Osteoblast (primary cell): ENCODE measurements at regions not wholly inside any gene's neighbourhood (a gene's known extent, or its start where the extent isn't known, plus 50 kb on each side); places are given as distances from the start of the nearest gene placed in this dataset. TPM values are rescaled to one million over a fixed set of nuclear protein-coding genes. Genes with fewer than 3 reads are reported as not detected.

Source experiments
- DNase-seq: peaks from one replicate; pipeline ENCODE4 v3.0.0; 2011; ENCODE audit warnings: low spot score, mixed read lengths; ENCODE audit not compliant: insufficient read length; ENCODE audit errors: missing footprints
- H2AFZ ChIP-seq: 2 replicates; pipeline ENCODE4 v1.6.0; 2011; ENCODE audit warnings: mild to moderate bottlenecking, low read length
- H3K27ac ChIP-seq: 2 replicates; pipeline ENCODE4 v1.5.1; 2011; ENCODE audit warnings: mild to moderate bottlenecking, low read depth, low read length, moderate library complexity
- H3K27me3 ChIP-seq: 2 replicates; pipeline ENCODE4 v1.6.0; 2012; ENCODE audit warnings: mild to moderate bottlenecking, control low read depth, inconsistent platforms, low read length, moderate library complexity; ENCODE audit not compliant: insufficient read depth
- H3K36me3 ChIP-seq: 2 replicates; pipeline ENCODE4 v1.5.1; 2011; ENCODE audit warnings: mild to moderate bottlenecking, low read length, control low read depth, moderate library complexity; ENCODE audit not compliant: insufficient read depth
- H3K4me1 ChIP-seq: 2 replicates; pipeline ENCODE4 v1.5.1; 2011; ENCODE audit warnings: mild to moderate bottlenecking, low read length, control low read depth, moderate library complexity; ENCODE audit not compliant: insufficient read depth
- H3K4me2 ChIP-seq: 2 replicates; pipeline ENCODE4 v1.6.0; 2011; ENCODE audit warnings: mild to moderate bottlenecking, low read length; ENCODE audit not compliant: insufficient read depth
- H3K4me3 ChIP-seq: fragments of 200-600 bp; sonication (generic); 3 replicates; pipeline ENCODE4 v1.5.1; 2012; ENCODE audit warnings: mild to moderate bottlenecking, low read length, inconsistent platforms; ENCODE audit not compliant: insufficient read depth
- H3K79me2 ChIP-seq: 2 replicates; pipeline ENCODE4 v1.6.0; 2012; ENCODE audit warnings: mild to moderate bottlenecking, low read length, control low read depth, inconsistent platforms; ENCODE audit not compliant: insufficient read depth
- H3K9me3 ChIP-seq: 2 replicates; pipeline ENCODE4 v1.5.1; 2011; ENCODE audit warnings: low read depth, low read length, control low read depth
- H4K20me1 ChIP-seq: 2 replicates; pipeline ENCODE4 v1.6.0; 2012; ENCODE audit warnings: mild to moderate bottlenecking, low read length, control low read depth; ENCODE audit not compliant: insufficient read depth
- small RNA-seq: library from RNA; depleted of rRNA; stranded (forward); fragments of <200 nt; gene quantifications from one replicate; pipeline ENCODE3, GENCODE V24; 2012
- TF ChIP-seq, protein P1 (sequence below): IDR thresholded peaks from 2 replicates; pipeline ENCODE4 v1.5.1; 2011; ENCODE audit warnings: mild to moderate bottlenecking, low read depth, low read length, moderate library complexity; ENCODE audit errors: extremely low read depth

DNA sequence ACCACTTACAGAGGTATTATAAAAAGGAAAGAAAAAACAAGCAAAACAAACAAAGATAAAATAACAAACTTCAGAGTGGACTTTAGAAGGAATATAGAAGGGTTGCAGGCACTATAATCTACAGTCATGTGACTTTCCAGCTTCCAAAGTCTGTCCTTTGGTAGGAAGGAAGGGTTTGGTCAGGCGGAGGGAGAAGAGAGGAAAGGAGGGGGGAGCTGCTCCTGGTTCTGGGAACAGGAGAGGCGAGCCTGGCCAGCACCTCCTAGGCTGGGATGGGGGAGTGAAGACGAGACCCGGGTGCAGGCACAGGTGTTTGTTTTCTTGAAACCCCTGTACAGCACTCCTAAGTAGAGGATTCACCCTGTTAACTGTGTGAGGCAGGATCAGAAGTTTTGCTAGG lies 53.8 kb upstream of the GATA6 start:
- Histone ChIP-seq H3K9me3 (no peaks in the 10 kb centered on the region), H2AFZ (no peak overlapping the region), H3K27ac (no peak overlapping the region), H3K4me2 (no peak overlapping the region), H3K27me3 (peaks cover 9% of the 10 kb centered on the region), H3K36me3 (no peaks in the 10 kb centered on the region), H3K79me2 (no peaks in the 10 kb centered on the region), H3K4me3 (no peak overlapping the region), H3K4me1 (no peaks in the 10 kb centered on the region), H4K20me1 (no peaks in the 10 kb centered on the region)
- no peak for DNase-seq
- TF ChIP-seq, protein P1, sequence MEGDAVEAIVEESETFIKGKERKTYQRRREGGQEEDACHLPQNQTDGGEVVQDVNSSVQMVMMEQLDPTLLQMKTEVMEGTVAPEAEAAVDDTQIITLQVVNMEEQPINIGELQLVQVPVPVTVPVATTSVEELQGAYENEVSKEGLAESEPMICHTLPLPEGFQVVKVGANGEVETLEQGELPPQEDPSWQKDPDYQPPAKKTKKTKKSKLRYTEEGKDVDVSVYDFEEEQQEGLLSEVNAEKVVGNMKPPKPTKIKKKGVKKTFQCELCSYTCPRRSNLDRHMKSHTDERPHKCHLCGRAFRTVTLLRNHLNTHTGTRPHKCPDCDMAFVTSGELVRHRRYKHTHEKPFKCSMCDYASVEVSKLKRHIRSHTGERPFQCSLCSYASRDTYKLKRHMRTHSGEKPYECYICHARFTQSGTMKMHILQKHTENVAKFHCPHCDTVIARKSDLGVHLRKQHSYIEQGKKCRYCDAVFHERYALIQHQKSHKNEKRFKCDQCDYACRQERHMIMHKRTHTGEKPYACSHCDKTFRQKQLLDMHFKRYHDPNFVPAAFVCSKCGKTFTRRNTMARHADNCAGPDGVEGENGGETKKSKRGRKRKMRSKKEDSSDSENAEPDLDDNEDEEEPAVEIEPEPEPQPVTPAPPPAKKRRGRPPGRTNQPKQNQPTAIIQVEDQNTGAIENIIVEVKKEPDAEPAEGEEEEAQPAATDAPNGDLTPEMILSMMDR: no peak

Small RNAs in the stretch of these regions (small RNA-seq; reads per million reads assigned to genes)
- not detected for gene RNA5SP451
